H7 (cell line): ENCODE measurements at regions not wholly inside any gene's neighbourhood (a gene's known extent, or its start where the extent isn't known, plus 50 kb on each side); places are given as distances from the start of the nearest gene placed in this dataset.

Experiments used
- DNase-seq: peaks from one replicate; pipeline ENCODE4 v3.0.0; 2012
- H3K27me3 ChIP-seq: 2 replicates; pipeline ENCODE4 v1.6.0; 2011; ENCODE audit warnings: mild to moderate bottlenecking, low read length; ENCODE audit not compliant: control insufficient read depth, insufficient read depth
- H3K36me3 ChIP-seq: replicated peaks from 2 replicates; pipeline ENCODE4 v1.5.1; 2011; ENCODE audit warnings: low read length; ENCODE audit not compliant: control insufficient read depth, insufficient read depth
- H3K4me3 ChIP-seq: 2 replicates; pipeline ENCODE4 v1.5.1; 2011; ENCODE audit warnings: low read depth, mild to moderate bottlenecking, control low read depth, low read length, moderate library complexity; ENCODE audit not compliant: insufficient read depth

- no peak for DNase-seq
- H3K4me3 ChIP-seq: no peak overlapping the region
- no peaks in the 10 kb centered on the region; the same call in 1 of the 2 replicates for H3K27me3 ChIP-seq
- no peaks in the 10 kb centered on the region for H3K36me3 ChIP-seq
Observed at GRCh38 chr16:86401126-86401525, 109.2 kb upstream of the FOXF1 start.

GRCh38 chr16:86403085-86403484, 107.2 kb upstream of the FOXF1 start:
- no peak for DNase-seq
- H3K27me3 ChIP-seq: no peaks in the 10 kb centered on the region; the same call in 1 of the 2 replicates
- H3K4me3 ChIP-seq: no peak overlapping the region
- no peaks in the 10 kb centered on the region for H3K36me3 ChIP-seq

- H3K27me3 ChIP-seq: no peaks in the 10 kb centered on the region; the same call in 1 of the 2 replicates
- no peaks in the 10 kb centered on the region for H3K36me3 ChIP-seq
Observed at GRCh38 chr16:86403541-86404163, 106.7 kb upstream of the FOXF1 start.

GRCh38 chr16:86404678-86405077, 105.6 kb upstream of the FOXF1 start:
- peak; percentile 48 for DNase-seq
- Histone ChIP-seq H3K27me3 (no peaks in the 10 kb centered on the region; the same call in 1 of the 2 replicates), H3K4me3 (no peak overlapping the region)

More at GRCh38 chr16:86403541-86404163, 106.7 kb upstream of the FOXF1 start:
- DNase-seq: no peak
- no peak overlapping the region for H3K4me3 ChIP-seq

GRCh38 chr16:86405319-86405718, 105.0 kb upstream of the FOXF1 start:
- Histone ChIP-seq H3K36me3 (no peaks in the 10 kb centered on the region), H3K27me3 (no peaks in the 10 kb centered on the region), H3K4me3 (no peak overlapping the region)
- DNase-seq: no peak

More at GRCh38 chr16:86404678-86405077, 105.6 kb upstream of the FOXF1 start:
- H3K36me3 ChIP-seq: no peaks in the 10 kb centered on the region

GRCh38 chr16:86406056-86406455, 104.3 kb upstream of the FOXF1 start:
- DNase-seq: no peak
- no peaks in the 10 kb centered on the region for H3K36me3 ChIP-seq
- no peaks in the 10 kb centered on the region for H3K27me3 ChIP-seq
- no peak overlapping the region for H3K4me3 ChIP-seq

- H3K36me3 ChIP-seq: no peaks in the 10 kb centered on the region
- H3K27me3 ChIP-seq: no peaks in the 10 kb centered on the region
- H3K4me3 ChIP-seq: no peak overlapping the region
- no peak for DNase-seq
Observed at GRCh38 chr16:86408685-86409084, 101.6 kb upstream of the FOXF1 start.

GRCh38 chr16:86410081-86410480, 100.2 kb upstream of the FOXF1 start:
- DNase-seq: no peak
- no peak overlapping the region for H3K4me3 ChIP-seq
- H3K27me3 ChIP-seq: no peaks in the 10 kb centered on the region
- no peaks in the 10 kb centered on the region for H3K36me3 ChIP-seq

GRCh38 chr16:86410529-86410928, 99.8 kb upstream of the FOXF1 start:
- no peak overlapping the region for H3K4me3 ChIP-seq
- DNase-seq: no peak
- no peaks in the 10 kb centered on the region for H3K36me3 ChIP-seq
- H3K27me3 ChIP-seq: no peaks in the 10 kb centered on the region

- H3K4me3 ChIP-seq: no peak overlapping the region
Observed at GRCh38 chr16:86411897-86412296, 98.4 kb upstream of the FOXF1 start.

GRCh38 chr16:86414991-86415740, 95.2 kb upstream of the FOXF1 start:
- no peaks in the 10 kb centered on the region for H3K27me3 ChIP-seq
- no peak for DNase-seq
- H3K4me3 ChIP-seq: no peak overlapping the region
- no peaks in the 10 kb centered on the region for H3K36me3 ChIP-seq

More at GRCh38 chr16:86411897-86412296, 98.4 kb upstream of the FOXF1 start:
- DNase-seq: no peak
- Histone ChIP-seq H3K36me3 (no peaks in the 10 kb centered on the region), H3K27me3 (no peaks in the 10 kb centered on the region)

- Histone ChIP-seq H3K27me3 (no peaks in the 10 kb centered on the region), H3K4me3 (no peak overlapping the region), H3K36me3 (no peaks in the 10 kb centered on the region)
- no peak for DNase-seq
Observed at GRCh38 chr16:86418981-86419380, 91.3 kb upstream of the FOXF1 start.

- no peak overlapping the region for H3K4me3 ChIP-seq
- DNase-seq: no peak
- no peaks in the 10 kb centered on the region for H3K27me3 ChIP-seq
- H3K36me3 ChIP-seq: no peaks in the 10 kb centered on the region
Observed at GRCh38 chr16:86419518-86419917, 90.8 kb upstream of the FOXF1 start.

GRCh38 chr16:86421995-86422394, 88.3 kb upstream of the FOXF1 start:
- Histone ChIP-seq H3K27me3 (no peaks in the 10 kb centered on the region), H3K4me3 (no peak overlapping the region)
- DNase-seq: no peak

GRCh38 chr16:86424398-86424797, 85.9 kb upstream of the FOXF1 start:
- no peak for DNase-seq
- Histone ChIP-seq H3K27me3 (no peaks in the 10 kb centered on the region), H3K4me3 (no peak overlapping the region), H3K36me3 (no peaks in the 10 kb centered on the region)

More at GRCh38 chr16:86421995-86422394, 88.3 kb upstream of the FOXF1 start:
- no peaks in the 10 kb centered on the region for H3K36me3 ChIP-seq
